ENCODE measurements at regions not wholly inside any gene's neighbourhood (a gene's known extent, or its start where the extent isn't known, plus 50 kb on each side); places are given as distances from the start of the nearest gene placed in this dataset.
"Not testable (repeated sequence)": the region's sequence is repeated elsewhere in the genome, so short reads cannot be mapped to it uniquely, and the experiment has no call there.

DNA sequence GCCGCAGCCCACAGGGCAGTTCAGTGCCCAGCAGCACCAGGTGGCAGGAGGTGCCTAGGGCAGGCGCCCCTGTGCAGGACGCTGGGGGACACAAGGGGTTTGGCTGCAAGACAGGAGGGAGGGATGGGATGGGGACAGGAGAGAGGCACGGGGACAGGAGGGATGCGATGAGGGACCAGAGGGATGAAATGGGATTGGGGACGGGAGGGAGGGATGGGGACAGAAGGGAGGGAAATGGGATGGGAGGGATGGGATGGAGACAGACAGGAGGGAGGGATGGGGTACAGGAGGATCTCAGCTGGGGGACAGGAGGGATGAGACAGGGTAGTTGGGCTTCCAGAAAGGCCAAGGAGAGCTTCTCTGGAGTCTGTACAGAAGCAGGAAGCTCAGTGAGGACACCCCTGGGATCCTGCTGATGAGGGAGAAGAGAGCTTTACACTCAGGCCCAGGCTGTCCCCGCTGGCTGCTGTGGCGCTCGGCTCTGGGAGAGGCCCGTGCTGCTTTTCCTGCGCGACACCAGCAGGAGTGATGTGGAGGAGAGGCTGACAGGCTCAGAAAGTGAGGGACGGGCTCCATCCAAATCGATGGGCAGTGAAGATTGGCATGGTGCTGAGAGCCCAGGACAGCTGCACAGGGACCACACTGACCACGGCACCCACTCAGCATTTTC, 400.8 kb downstream of the SMOC2 start:
- Histone ChIP-seq H3K4me2 (no peak overlapping the region), H3K9me3 (no peaks in the 10 kb centered on the region), H3K4me3 (no peak overlapping the region), H3K27ac (no peak overlapping the region), H3K4me1 (no peaks in the 10 kb centered on the region)
- POLR2A ChIA-PET = no interaction called here
- DNase-seq (ENCODE audit: low read depth in 1 of 2, low spot score in 1 of 2) (no peak), ATAC-seq (peak; percentile 48 to 76; a peak in 4 of 6 replicates), FAIRE-seq (no peak)
- CTCF ChIA-PET = no interaction called here
- TF ChIP-seq PHF8 (IDR thresholded peaks at IDR 0.05; ENCODE audit: borderline replicate concordance, low read depth) (no peak), TFCP2L1 (CRISPR knock-in tag; IDR thresholded peaks at IDR 0.05) (no peak), FOSL2 (IDR thresholded peaks at IDR 0.05) (no peak), FOSL2 (CRISPR knock-in tag; IDR thresholded peaks at IDR 0.05) (no peak), POLR2AphosphoS2 (conservative IDR thresholded peaks at IDR 0.05; ENCODE audit: low read length) (no peak), HOXB13 (CRISPR knock-in tag; IDR thresholded peaks at IDR 0.05; ENCODE audit: low read depth) (no peak), GATA3 (IDR thresholded peaks at IDR 0.05; ENCODE audit: borderline replicate concordance) (no peak), KDM1A (IDR thresholded peaks at IDR 0.05; ENCODE audit: low read depth) (no peak), HOXA7 (CRISPR knock-in tag; IDR thresholded peaks at IDR 0.05) (no peak), HEYL (CRISPR knock-in tag; IDR thresholded peaks at IDR 0.05) (no peak), CBX8 (IDR thresholded peaks at IDR 0.05) (no peak), E2F6 (IDR thresholded peaks at IDR 0.05; ENCODE audit: borderline replicate concordance, low read depth) (no peak), BHLHE40 (IDR thresholded peaks at IDR 0.05; ENCODE audit: low read depth, low read length) (no peak), EP300 (IDR thresholded peaks at IDR 0.05) (no peak), JUNB (IDR thresholded peaks at IDR 0.05) (no peak), SMC3 (IDR thresholded peaks at IDR 0.05) (no peak), HES2 (IDR thresholded peaks at IDR 0.05) (no peak)
- TF ChIP-seq, protein P1, sequence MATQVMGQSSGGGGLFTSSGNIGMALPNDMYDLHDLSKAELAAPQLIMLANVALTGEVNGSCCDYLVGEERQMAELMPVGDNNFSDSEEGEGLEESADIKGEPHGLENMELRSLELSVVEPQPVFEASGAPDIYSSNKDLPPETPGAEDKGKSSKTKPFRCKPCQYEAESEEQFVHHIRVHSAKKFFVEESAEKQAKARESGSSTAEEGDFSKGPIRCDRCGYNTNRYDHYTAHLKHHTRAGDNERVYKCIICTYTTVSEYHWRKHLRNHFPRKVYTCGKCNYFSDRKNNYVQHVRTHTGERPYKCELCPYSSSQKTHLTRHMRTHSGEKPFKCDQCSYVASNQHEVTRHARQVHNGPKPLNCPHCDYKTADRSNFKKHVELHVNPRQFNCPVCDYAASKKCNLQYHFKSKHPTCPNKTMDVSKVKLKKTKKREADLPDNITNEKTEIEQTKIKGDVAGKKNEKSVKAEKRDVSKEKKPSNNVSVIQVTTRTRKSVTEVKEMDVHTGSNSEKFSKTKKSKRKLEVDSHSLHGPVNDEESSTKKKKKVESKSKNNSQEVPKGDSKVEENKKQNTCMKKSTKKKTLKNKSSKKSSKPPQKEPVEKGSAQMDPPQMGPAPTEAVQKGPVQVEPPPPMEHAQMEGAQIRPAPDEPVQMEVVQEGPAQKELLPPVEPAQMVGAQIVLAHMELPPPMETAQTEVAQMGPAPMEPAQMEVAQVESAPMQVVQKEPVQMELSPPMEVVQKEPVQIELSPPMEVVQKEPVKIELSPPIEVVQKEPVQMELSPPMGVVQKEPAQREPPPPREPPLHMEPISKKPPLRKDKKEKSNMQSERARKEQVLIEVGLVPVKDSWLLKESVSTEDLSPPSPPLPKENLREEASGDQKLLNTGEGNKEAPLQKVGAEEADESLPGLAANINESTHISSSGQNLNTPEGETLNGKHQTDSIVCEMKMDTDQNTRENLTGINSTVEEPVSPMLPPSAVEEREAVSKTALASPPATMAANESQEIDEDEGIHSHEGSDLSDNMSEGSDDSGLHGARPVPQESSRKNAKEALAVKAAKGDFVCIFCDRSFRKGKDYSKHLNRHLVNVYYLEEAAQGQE (IDR thresholded peaks at IDR 0.05) = no peak
- TF ChIP-seq, protein P2, sequence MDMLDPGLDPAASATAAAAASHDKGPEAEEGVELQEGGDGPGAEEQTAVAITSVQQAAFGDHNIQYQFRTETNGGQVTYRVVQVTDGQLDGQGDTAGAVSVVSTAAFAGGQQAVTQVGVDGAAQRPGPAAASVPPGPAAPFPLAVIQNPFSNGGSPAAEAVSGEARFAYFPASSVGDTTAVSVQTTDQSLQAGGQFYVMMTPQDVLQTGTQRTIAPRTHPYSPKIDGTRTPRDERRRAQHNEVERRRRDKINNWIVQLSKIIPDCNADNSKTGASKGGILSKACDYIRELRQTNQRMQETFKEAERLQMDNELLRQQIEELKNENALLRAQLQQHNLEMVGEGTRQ (IDR thresholded peaks at IDR 0.05) = no peak
- TF ChIP-seq, protein P3, sequence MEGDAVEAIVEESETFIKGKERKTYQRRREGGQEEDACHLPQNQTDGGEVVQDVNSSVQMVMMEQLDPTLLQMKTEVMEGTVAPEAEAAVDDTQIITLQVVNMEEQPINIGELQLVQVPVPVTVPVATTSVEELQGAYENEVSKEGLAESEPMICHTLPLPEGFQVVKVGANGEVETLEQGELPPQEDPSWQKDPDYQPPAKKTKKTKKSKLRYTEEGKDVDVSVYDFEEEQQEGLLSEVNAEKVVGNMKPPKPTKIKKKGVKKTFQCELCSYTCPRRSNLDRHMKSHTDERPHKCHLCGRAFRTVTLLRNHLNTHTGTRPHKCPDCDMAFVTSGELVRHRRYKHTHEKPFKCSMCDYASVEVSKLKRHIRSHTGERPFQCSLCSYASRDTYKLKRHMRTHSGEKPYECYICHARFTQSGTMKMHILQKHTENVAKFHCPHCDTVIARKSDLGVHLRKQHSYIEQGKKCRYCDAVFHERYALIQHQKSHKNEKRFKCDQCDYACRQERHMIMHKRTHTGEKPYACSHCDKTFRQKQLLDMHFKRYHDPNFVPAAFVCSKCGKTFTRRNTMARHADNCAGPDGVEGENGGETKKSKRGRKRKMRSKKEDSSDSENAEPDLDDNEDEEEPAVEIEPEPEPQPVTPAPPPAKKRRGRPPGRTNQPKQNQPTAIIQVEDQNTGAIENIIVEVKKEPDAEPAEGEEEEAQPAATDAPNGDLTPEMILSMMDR (IDR thresholded peaks at IDR 0.05) = no peak
- TF ChIP-seq, protein P4, sequence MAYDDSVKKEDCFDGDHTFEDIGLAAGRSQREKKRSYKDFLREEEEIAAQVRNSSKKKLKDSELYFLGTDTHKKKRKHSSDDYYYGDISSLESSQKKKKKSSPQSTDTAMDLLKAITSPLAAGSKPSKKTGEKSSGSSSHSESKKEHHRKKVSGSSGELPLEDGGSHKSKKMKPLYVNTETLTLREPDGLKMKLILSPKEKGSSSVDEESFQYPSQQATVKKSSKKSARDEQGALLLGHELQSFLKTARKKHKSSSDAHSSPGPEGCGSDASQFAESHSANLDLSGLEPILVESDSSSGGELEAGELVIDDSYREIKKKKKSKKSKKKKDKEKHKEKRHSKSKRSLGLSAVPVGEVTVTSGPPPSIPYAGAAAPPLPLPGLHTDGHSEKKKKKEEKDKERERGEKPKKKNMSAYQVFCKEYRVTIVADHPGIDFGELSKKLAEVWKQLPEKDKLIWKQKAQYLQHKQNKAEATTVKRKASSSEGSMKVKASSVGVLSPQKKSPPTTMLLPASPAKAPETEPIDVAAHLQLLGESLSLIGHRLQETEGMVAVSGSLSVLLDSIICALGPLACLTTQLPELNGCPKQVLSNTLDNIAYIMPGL (CRISPR knock-in tag; IDR thresholded peaks at IDR 0.05; ENCODE audit: borderline replicate concordance) = no peak
- WGBS (ENCODE audit: missing lambda C conversion rate) = 38% methylated on average over 11 of the region's 15 CpGs

GRCh38 chr6:168840932-168841331, 399.9 kb downstream of the SMOC2 start:
- DNase-seq (ENCODE audit: low read depth in 1 of 2, low spot score in 1 of 2); H3K9me3 ChIP-seq; CTCF ChIA-PET; POLR2A ChIA-PET; H3K27ac ChIP-seq; FAIRE-seq; H3K4me1 ChIP-seq; H3K4me3 ChIP-seq; ATAC-seq; H3K4me2 ChIP-seq: not testable (repeated sequence)
- 77% methylated on average over 36 of the region's 40 CpGs for WGBS (ENCODE audit: missing lambda C conversion rate)

DNA sequence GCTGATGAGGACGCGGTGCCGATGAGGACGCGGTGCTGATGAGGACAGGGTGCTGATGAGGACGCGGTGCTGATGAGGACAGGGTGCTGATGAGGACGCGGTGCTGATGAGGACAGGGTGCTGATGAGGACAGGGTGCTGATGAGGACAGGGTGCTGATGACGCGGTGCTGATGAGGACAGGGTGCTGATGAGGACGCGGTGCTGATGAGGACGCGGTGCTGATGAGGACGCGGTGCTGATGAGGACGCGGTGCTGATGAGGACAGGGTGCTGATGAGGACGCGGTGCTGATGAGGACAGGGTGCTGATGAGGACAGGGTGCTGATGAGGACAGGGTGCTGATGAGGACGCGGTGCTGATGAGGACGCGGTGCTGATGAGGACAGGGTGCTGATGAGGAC, 399.3 kb downstream of the SMOC2 start:
- ATAC-seq; H3K4me2 ChIP-seq; H3K27ac ChIP-seq; H3K4me3 ChIP-seq; FAIRE-seq; H3K9me3 ChIP-seq; H3K4me1 ChIP-seq; CTCF ChIA-PET; DNase-seq (ENCODE audit: low read depth in 1 of 2, low spot score in 1 of 2); POLR2A ChIA-PET: not testable (repeated sequence)
- WGBS (ENCODE audit: missing lambda C conversion rate) = 66% methylated on average over 7 of the region's 25 CpGs

All from A549 (cell line).